ENCODE measurements at regions not wholly inside any gene's neighbourhood (a gene's known extent, or its start where the extent isn't known, plus 50 kb on each side); places are given as distances from the start of the nearest gene placed in this dataset.

GRCh38 chr17:72462407-72462806 lies 341.6 kb downstream of the SOX9 start:
- TF ChIP-seq, protein P1, sequence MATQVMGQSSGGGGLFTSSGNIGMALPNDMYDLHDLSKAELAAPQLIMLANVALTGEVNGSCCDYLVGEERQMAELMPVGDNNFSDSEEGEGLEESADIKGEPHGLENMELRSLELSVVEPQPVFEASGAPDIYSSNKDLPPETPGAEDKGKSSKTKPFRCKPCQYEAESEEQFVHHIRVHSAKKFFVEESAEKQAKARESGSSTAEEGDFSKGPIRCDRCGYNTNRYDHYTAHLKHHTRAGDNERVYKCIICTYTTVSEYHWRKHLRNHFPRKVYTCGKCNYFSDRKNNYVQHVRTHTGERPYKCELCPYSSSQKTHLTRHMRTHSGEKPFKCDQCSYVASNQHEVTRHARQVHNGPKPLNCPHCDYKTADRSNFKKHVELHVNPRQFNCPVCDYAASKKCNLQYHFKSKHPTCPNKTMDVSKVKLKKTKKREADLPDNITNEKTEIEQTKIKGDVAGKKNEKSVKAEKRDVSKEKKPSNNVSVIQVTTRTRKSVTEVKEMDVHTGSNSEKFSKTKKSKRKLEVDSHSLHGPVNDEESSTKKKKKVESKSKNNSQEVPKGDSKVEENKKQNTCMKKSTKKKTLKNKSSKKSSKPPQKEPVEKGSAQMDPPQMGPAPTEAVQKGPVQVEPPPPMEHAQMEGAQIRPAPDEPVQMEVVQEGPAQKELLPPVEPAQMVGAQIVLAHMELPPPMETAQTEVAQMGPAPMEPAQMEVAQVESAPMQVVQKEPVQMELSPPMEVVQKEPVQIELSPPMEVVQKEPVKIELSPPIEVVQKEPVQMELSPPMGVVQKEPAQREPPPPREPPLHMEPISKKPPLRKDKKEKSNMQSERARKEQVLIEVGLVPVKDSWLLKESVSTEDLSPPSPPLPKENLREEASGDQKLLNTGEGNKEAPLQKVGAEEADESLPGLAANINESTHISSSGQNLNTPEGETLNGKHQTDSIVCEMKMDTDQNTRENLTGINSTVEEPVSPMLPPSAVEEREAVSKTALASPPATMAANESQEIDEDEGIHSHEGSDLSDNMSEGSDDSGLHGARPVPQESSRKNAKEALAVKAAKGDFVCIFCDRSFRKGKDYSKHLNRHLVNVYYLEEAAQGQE (IDR thresholded peaks at IDR 0.05; ENCODE audit: insufficient read depth in 1 of 2, low read depth in 2 of 2, low read length in 2 of 2) = no peak
- TF ChIP-seq TAF1 (IDR thresholded peaks at IDR 0.05; ENCODE audit: borderline replicate concordance, insufficient read depth, low read length) (no peak), FOXP2 (optimal IDR thresholded peaks at IDR 0.05; ENCODE audit: borderline replicate concordance, extremely low read depth, extremely low read length, insufficient read depth) (no peak), SIN3A (IDR thresholded peaks at IDR 0.05; ENCODE audit: borderline replicate concordance, insufficient read depth, low read length) (no peak), POLR2AphosphoS5 (IDR thresholded peaks at IDR 0.05; ENCODE audit: low read depth, low read length) (no peak)

DNA sequence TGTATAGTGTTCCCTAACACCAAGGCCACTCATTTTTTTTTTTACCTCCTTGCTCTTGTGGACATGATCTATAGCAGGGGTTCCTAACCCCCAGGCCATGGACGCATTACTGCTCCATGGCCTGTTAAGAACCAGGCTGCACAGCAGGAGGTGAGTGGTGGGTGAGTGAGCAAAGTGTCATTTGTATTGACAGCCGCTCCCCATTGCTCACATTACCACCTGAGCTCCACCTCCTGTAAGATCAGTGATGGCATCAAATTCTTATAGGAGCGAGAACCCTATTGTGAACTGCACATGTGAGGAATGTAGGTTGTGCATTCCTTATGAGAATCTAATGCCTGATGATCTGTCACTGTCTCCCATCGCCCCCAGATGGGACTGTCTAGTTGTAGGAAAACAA lies 342.0 kb downstream of the SOX9 start:
- TF ChIP-seq POLR2AphosphoS5 (IDR thresholded peaks at IDR 0.05; ENCODE audit: low read depth, low read length) = no peak
- no peak for TF ChIP-seq TAF1 (IDR thresholded peaks at IDR 0.05; ENCODE audit: borderline replicate concordance, insufficient read depth, low read length)
- TF ChIP-seq FOXP2 (optimal IDR thresholded peaks at IDR 0.05; ENCODE audit: borderline replicate concordance, extremely low read depth, extremely low read length, insufficient read depth) = no peak
- TF ChIP-seq, protein P1 (IDR thresholded peaks at IDR 0.05; ENCODE audit: insufficient read depth in 1 of 2, low read depth in 2 of 2, low read length in 2 of 2) = no peak
- TF ChIP-seq SIN3A (IDR thresholded peaks at IDR 0.05; ENCODE audit: borderline replicate concordance, insufficient read depth, low read length) = no peak

DNA sequence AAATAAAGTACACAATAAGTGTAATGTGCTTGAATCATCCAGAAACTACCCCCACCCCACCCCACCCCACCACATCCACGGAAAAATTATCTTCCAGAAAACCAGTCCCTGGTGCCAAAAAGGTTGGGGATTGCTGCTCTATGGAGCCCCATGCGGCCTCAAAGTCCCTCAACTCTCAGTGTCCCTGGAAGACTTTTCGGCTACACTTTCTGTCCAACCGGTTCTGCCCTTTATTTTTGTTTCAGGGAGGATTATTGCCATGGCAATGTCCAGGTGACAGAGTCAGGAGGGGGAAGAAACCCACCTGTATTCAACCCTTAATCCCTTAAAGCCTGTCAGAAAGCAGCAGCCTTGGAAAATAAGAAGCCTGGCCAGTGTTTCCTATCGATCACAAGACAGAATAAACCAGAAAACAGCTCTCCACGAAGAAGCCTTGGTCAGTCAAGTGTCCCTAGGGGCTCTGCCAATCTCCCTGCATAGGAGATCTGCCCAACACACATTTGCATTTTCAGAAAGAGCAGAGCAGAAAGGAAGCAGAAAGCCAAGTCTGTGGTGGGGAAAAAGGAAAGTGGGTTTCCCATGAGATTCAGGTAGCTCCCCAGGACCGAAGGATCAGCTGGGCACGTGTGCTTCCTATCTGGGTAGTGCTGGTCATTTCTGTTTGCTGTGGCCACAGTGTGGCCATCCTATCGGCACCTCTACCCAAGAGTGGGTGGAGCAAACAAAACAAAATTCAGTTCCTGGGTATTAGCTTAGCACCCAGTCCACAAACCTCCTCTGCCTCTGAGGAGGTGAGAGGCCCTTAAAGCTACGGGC lies 342.7 kb downstream of the SOX9 start:
- TF ChIP-seq FOXP2 (optimal IDR thresholded peaks at IDR 0.05; ENCODE audit: borderline replicate concordance, extremely low read depth, extremely low read length, insufficient read depth) (no peak), POLR2AphosphoS5 (IDR thresholded peaks at IDR 0.05; ENCODE audit: low read depth, low read length) (no peak), SIN3A (IDR thresholded peaks at IDR 0.05; ENCODE audit: borderline replicate concordance, insufficient read depth, low read length) (no peak), TAF1 (IDR thresholded peaks at IDR 0.05; ENCODE audit: borderline replicate concordance, insufficient read depth, low read length) (no peak)
- TF ChIP-seq, protein P1 (IDR thresholded peaks at IDR 0.05; ENCODE audit: insufficient read depth in 1 of 2, low read depth in 2 of 2, low read length in 2 of 2) = no peak

DNA sequence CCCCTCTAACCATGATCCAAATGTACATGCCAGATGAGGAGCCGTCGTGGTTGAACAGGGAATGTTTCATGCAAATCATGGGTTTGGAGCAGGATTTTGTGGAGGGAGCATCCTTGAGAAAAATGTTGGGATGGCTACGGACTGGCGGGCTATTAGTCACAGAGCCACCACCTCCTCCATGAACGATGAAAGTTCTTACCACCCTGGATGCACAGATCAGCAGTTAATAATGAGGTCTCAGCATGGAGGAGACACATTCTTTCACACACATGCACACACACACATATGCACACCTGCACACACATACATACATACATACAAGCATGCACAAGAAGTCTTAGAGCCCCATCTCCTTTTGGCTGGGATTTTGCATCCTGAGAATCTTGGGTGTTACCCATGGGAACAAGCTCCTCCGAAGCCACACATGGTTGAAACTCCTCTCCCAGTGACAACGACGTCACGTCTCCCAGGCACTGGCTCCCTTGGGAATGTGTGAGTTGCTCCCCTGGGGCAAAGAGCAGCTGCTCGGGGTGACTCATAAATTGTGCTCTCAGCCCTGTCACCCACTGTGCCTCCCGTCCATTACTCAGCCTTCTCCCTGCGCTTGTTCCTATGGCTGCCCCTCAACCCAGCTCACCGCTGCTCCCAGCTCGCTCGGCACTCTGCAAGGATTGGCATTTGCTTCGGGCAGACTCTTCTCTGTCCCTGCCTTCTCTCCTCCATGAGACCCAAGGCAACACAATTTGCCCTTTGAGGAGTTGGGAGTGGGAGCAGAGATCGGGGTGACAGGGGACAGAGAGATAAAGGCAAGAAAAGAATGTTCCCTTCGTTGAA lies 344.6 kb downstream of the SOX9 start:
- TF ChIP-seq FOXP2 (optimal IDR thresholded peaks at IDR 0.05; ENCODE audit: borderline replicate concordance, extremely low read depth, extremely low read length, insufficient read depth) (no peak), POLR2AphosphoS5 (IDR thresholded peaks at IDR 0.05; ENCODE audit: low read depth, low read length) (no peak), SIN3A (IDR thresholded peaks at IDR 0.05; ENCODE audit: borderline replicate concordance, insufficient read depth, low read length) (no peak), TAF1 (IDR thresholded peaks at IDR 0.05; ENCODE audit: borderline replicate concordance, insufficient read depth, low read length) (no peak)
- TF ChIP-seq, protein P1 (IDR thresholded peaks at IDR 0.05; ENCODE audit: insufficient read depth in 1 of 2, low read depth in 2 of 2, low read length in 2 of 2) = no peak

All from PFSK-1 (cell line).